ENCODE measurements at regions not wholly inside any gene's neighbourhood (a gene's known extent, or its start where the extent isn't known, plus 50 kb on each side); places are given as distances from the start of the nearest gene placed in this dataset.
"Not testable (repeated sequence)": the region's sequence is repeated elsewhere in the genome, so short reads cannot be mapped to it uniquely, and the experiment has no call there.

- peak; percentile 70 for DNase-seq (ENCODE audit: low read depth)
These were observed 224.7 kb upstream of the FAM78B start for GRCh38 chr1:166391279-166392066.

GRCh38 chr1:166395729-166396128 lies 228.9 kb upstream of the FAM78B start:
- no peak for DNase-seq (ENCODE audit: low read depth)

GRCh38 chr1:166409253-166410082 lies 242.7 kb upstream of the FAM78B start:
- DNase-seq (ENCODE audit: low read depth), result not testable (repeated sequence)

- no peak for DNase-seq (ENCODE audit: low read depth)
These were observed 243.2 kb upstream of the FAM78B start for GRCh38 chr1:166410083-166410385.

- DNase-seq (ENCODE audit: low read depth), result not testable (repeated sequence)
These were observed 250.0 kb upstream of the FAM78B start for GRCh38 chr1:166416831-166417230.

- no peak for DNase-seq (ENCODE audit: low read depth)
These were observed 251.6 kb upstream of the FAM78B start for GRCh38 chr1:166418344-166418933.

- DNase-seq (ENCODE audit: low read depth), result not testable (repeated sequence)
These were observed 255.8 kb upstream of the FAM78B start for GRCh38 chr1:166422586-166422985.

- DNase-seq (ENCODE audit: low read depth), result no peak
These were observed 265.9 kb upstream of the FAM78B start for GRCh38 chr1:166432655-166433054.

GRCh38 chr1:166433404-166434304 lies 266.9 kb upstream of the FAM78B start:
- peak; percentile 43 for DNase-seq (ENCODE audit: low read depth)

GRCh38 chr1:166457700-166458099 lies 290.9 kb upstream of the FAM78B start:
- no peak for DNase-seq (ENCODE audit: low read depth)

GRCh38 chr1:166464333-166464732 lies 297.5 kb upstream of the FAM78B start:
- no peak for DNase-seq (ENCODE audit: low read depth)

GRCh38 chr1:166470014-166470413 lies 303.2 kb upstream of the FAM78B start:
- DNase-seq (ENCODE audit: low read depth), result no peak

GRCh38 chr1:166470441-166470840 lies 303.6 kb upstream of the FAM78B start:
- DNase-seq (ENCODE audit: low read depth), result no peak

- no peak for DNase-seq (ENCODE audit: low read depth)
These were observed 304.6 kb upstream of the FAM78B start for GRCh38 chr1:166471359-166471758.

- peak; percentile 39 for DNase-seq (ENCODE audit: low read depth)
These were observed 312.3 kb upstream of the FAM78B start for GRCh38 chr1:166479052-166479631.

GRCh38 chr1:166484471-166484870 lies 317.7 kb upstream of the FAM78B start:
- DNase-seq (ENCODE audit: low read depth), result no peak

GRCh38 chr1:166484871-166485270 lies 318.1 kb upstream of the FAM78B start:
- no peak for DNase-seq (ENCODE audit: low read depth)

- DNase-seq (ENCODE audit: low read depth), result peak; percentile 73
These were observed 318.8 kb upstream of the FAM78B start for GRCh38 chr1:166485620-166486019.

GRCh38 chr1:166488327-166488726 lies 321.5 kb upstream of the FAM78B start:
- DNase-seq (ENCODE audit: low read depth), result peak; percentile 69

GRCh38 chr1:166489356-166489669 lies 322.5 kb upstream of the FAM78B start:
- DNase-seq (ENCODE audit: low read depth), result no peak

- peak; percentile 66 for DNase-seq (ENCODE audit: low read depth)
These were observed 323.1 kb upstream of the FAM78B start for GRCh38 chr1:166489670-166490436.
